Neuronal stem cell (in vitro differentiated cells): ENCODE measurements at regions not wholly inside any gene's neighbourhood (a gene's known extent, or its start where the extent isn't known, plus 50 kb on each side); places are given as distances from the start of the nearest gene placed in this dataset.

Source experiments
- DNase-seq: peaks from one replicate; pipeline ENCODE4 v3.0.0-alpha.2; 2013; ENCODE audit warnings: low spot score
- H2AFZ ChIP-seq: one replicate; pipeline ENCODE4 v1.6.1; 2013; ENCODE audit warnings: mild to moderate bottlenecking, low read length, inconsistent platforms
- H2AK5ac ChIP-seq: 2 replicates; pipeline ENCODE4 v1.6.1; 2013; ENCODE audit warnings: low read depth, mild to moderate bottlenecking, inconsistent platforms, low read length, moderate library complexity, mixed read lengths
- H2BK120ac ChIP-seq: 2 replicates; pipeline ENCODE4 v1.6.1; 2013; ENCODE audit warnings: low read depth, mild to moderate bottlenecking, inconsistent platforms, low read length, moderate library complexity, mixed read lengths
- H2BK12ac ChIP-seq: one replicate; pipeline ENCODE4 v1.6.1; 2013; ENCODE audit warnings: low read length, inconsistent platforms
- H2BK15ac ChIP-seq: 2 replicates; pipeline ENCODE4 v1.6.1; 2013; ENCODE audit warnings: mild to moderate bottlenecking, low read length, inconsistent platforms, mixed read lengths
- H2BK5ac ChIP-seq: one replicate; pipeline ENCODE4 v1.6.1; 2013; ENCODE audit warnings: inconsistent platforms, mild to moderate bottlenecking, low read length, moderate library complexity
- H3K14ac ChIP-seq: one replicate; pipeline ENCODE4 v1.6.1; 2013; ENCODE audit warnings: low read length, inconsistent platforms
- H3K18ac ChIP-seq: 2 replicates; pipeline ENCODE4 v1.6.1; 2013; ENCODE audit warnings: low read length, inconsistent platforms
- H3K23ac ChIP-seq: 2 replicates; pipeline ENCODE4 v1.6.1; 2013; ENCODE audit warnings: low read depth, mild to moderate bottlenecking, mixed read lengths, low read length, inconsistent platforms; ENCODE audit not compliant: poor library complexity
- H3K27ac ChIP-seq: replicated peaks from 3 replicates; pipeline ENCODE4 v1.5.1; 2013; ENCODE audit warnings: low read length, inconsistent platforms
- H3K27me3 ChIP-seq, 3 experiments: 2 replicates each; pipeline ENCODE4 v1.6.1; 2013; ENCODE audit warnings: low read length in 3 of 3, mild to moderate bottlenecking in 2 of 3, inconsistent platforms in 1 of 3, low read depth in 1 of 3, mixed read lengths in 1 of 3, moderate library complexity in 1 of 3; ENCODE audit not compliant: control insufficient read depth in 3 of 3, insufficient read depth in 3 of 3
- H3K36me3 ChIP-seq, 2 donors: replicated peaks in 1 of 2; 2 replicates each; pipeline ENCODE4 v1.6.1; 2013; ENCODE audit warnings: low read length in 2 of 2; ENCODE audit not compliant: control insufficient read depth in 2 of 2, insufficient read depth in 2 of 2
- H3K4ac ChIP-seq: 2 replicates; pipeline ENCODE4 v1.6.1; 2013; ENCODE audit warnings: inconsistent platforms, mild to moderate bottlenecking, low read length, moderate library complexity
- H3K4me1 ChIP-seq, 2 donors: 1 replicate in 1 of 2; 2 replicates in 1 of 2; pipeline ENCODE4 v1.6.1; 2013; ENCODE audit warnings: low read length in 2 of 2, low read depth in 1 of 2; ENCODE audit not compliant: control insufficient read depth in 2 of 2, insufficient read depth in 1 of 2
- H3K4me2 ChIP-seq: one replicate; pipeline ENCODE4 v1.6.1; 2013; ENCODE audit warnings: mild to moderate bottlenecking, low read length, inconsistent platforms; ENCODE audit not compliant: insufficient read depth, poor library complexity, severe bottlenecking
- H3K4me3 ChIP-seq, 2 donors: 2 replicates each; pipeline ENCODE4 v1.5.1; 2013; ENCODE audit warnings: low read length in 2 of 2, mild to moderate bottlenecking in 2 of 2, inconsistent platforms in 1 of 2, moderate library complexity in 1 of 2
- H3K79me1 ChIP-seq: one replicate; pipeline ENCODE4 v1.6.1; 2013; ENCODE audit warnings: low read depth, mild to moderate bottlenecking, inconsistent platforms, low read length, moderate library complexity
- H3K9ac ChIP-seq: one replicate; pipeline ENCODE4 v1.6.1; 2013; ENCODE audit warnings: mild to moderate bottlenecking, low read depth, low read length, inconsistent platforms; ENCODE audit not compliant: poor library complexity
- H3K9me3 ChIP-seq, 2 donors: replicated peaks in 1 of 2; 2 replicates each; pipeline versions ENCODE3 to v1.6.1; 2013; ENCODE audit warnings: low read length in 2 of 2, mild to moderate bottlenecking in 2 of 2, inconsistent platforms in 1 of 2, low read depth in 1 of 2, mixed read lengths in 1 of 2, moderate library complexity in 1 of 2; ENCODE audit not compliant: control insufficient read depth in 2 of 2, insufficient read depth in 1 of 2
- H4K8ac ChIP-seq: one replicate; pipeline ENCODE4 v1.6.1; 2013; ENCODE audit warnings: low read depth, mild to moderate bottlenecking, inconsistent platforms, low read length, moderate library complexity
- H4K91ac ChIP-seq: one replicate; pipeline ENCODE4 v1.6.1; 2013; ENCODE audit warnings: low read length, low read depth, mild to moderate bottlenecking, inconsistent platforms; ENCODE audit not compliant: poor library complexity
- WGBS, 2 donors: extraction: QIAGEN DNeasy Blood & Tissue Kit; methylation state at CpG; one replicate each; pipeline ENCODE4 v1.1.7; 2013; ENCODE audit warnings: missing lambda C conversion rate in 2 of 2, mixed read lengths in 1 of 2; ENCODE audit not compliant: insufficient read length in 2 of 2, insufficient replicate concordance in 1 of 2; ENCODE audit errors: extremely low coverage in 2 of 2; 5-methylcytosine and 5-hydroxymethylcytosine counted together

GRCh38 chr4:53713767-53714166, 122.5 kb upstream of the LNX1 start:
- H3K14ac ChIP-seq, result no peak overlapping the region

DNA sequence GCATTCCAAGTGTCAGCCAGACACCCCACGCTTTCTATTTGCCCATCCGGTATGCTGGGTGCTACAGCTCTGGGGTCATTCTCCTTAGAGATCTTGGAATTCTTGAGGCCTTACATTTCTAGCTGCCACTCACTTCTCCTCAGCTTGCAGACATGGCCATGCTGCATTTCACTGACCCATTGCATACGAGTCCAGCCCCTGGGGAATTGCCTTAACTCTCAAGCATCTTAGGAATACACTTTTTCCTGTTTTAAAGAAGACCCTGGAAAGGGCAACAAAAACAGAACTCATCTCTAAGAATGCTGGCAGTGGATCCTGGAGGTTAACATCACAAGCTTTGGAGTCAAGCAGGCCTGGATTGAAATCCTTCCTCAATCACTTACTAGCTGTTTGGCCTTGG, 122.0 kb upstream of the LNX1 start:
- no peak overlapping the region for H3K4ac ChIP-seq
- no CpG with 5 or more reads among the region's 3 CpGs for WGBS, 2 donors

More at GRCh38 chr4:53713767-53714166, 122.5 kb upstream of the LNX1 start:
- no peaks in the 10 kb centered on the region for H3K27me3 ChIP-seq
- H4K8ac ChIP-seq, result no peak overlapping the region
- no peak overlapping the region for H3K9ac ChIP-seq
- no peaks in the 10 kb centered on the region for H3K36me3 ChIP-seq
- no peaks in the 10 kb centered on the region for H3K9me3 ChIP-seq
- no peak overlapping the region for H3K4me2 ChIP-seq
- H3K18ac ChIP-seq, result no peak overlapping the region
- H2BK12ac ChIP-seq, result no peak overlapping the region
- no peak overlapping the region for H2BK5ac ChIP-seq
- H3K79me1 ChIP-seq, result no peaks in the 10 kb centered on the region
- no peak overlapping the region for H3K4me3 ChIP-seq
- no peak overlapping the region for H2AFZ ChIP-seq
- no peak overlapping the region for H3K27ac ChIP-seq
- H3K4ac ChIP-seq, result no peak overlapping the region
- H3K4me1 ChIP-seq, result peaks cover 0 to 1% of the 10 kb centered on the region in 2 donors
- H4K91ac ChIP-seq, result no peak overlapping the region
- H3K23ac ChIP-seq, result no peak overlapping the region
- H2AK5ac ChIP-seq, result no peak overlapping the region
- DNase-seq, result no peak
- H2BK120ac ChIP-seq, result no peak overlapping the region
- H2BK15ac ChIP-seq, result no peak overlapping the region

DNA sequence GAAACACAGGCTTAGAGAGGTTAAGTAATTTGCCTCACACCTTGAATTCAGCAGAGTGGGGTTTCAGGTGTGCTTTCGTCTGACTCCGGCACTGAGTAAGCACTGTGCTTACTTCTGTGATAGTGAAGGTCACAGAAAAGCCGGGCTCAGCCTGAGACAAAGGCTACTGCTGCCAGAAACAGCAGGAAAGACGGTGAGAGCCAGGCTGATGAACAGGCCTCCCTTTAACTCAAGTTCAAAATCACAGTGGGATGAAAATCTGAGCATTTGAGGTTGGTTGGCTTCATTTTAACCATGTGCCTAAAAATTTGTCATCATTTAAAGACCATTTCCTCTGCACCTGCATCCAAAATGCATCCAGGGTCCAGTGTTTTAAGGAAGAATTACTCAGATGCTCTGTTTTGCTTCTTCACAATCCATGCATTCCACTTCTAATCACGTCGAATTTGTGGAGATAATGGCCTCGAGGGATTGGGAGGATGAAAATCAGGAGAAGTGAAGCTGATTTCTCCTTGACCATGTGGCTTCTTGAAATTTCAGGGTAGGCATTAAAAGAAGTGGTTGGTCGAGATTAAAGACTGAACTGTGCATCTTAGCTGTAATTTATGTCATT, 121.2 kb upstream of the LNX1 start:
- Histone ChIP-seq H3K27me3 (no peaks in the 10 kb centered on the region), H4K8ac (no peak overlapping the region), H3K14ac (no peak overlapping the region), H4K91ac (no peak overlapping the region), H2BK120ac (no peak overlapping the region), H2BK15ac (no peak overlapping the region), H2BK12ac (no peak overlapping the region), H3K9ac (no peak overlapping the region), H2AFZ (no peak overlapping the region), H3K4ac (no peak overlapping the region), H2BK5ac (no peak overlapping the region), H3K4me3 (no peak overlapping the region), H3K79me1 (no peaks in the 10 kb centered on the region), H3K23ac (no peak overlapping the region), H3K4me1 (peaks cover 0 to 1% of the 10 kb centered on the region in 2 donors), H3K27ac (no peak overlapping the region), H2AK5ac (no peak overlapping the region), H3K36me3 (no peaks in the 10 kb centered on the region), H3K18ac (no peak overlapping the region), H3K4me2 (no peak overlapping the region), H3K9me3 (peaks cover 0 to 2% of the 10 kb centered on the region in 2 donors)
- no CpG with 5 or more reads among the region's 8 CpGs for WGBS, 2 donors
- DNase-seq, result no peak

More for the DNA sequence above, 122.0 kb upstream of the LNX1 start:
- Histone ChIP-seq H2BK12ac (no peak overlapping the region), H3K27me3 (no peaks in the 10 kb centered on the region), H3K23ac (no peak overlapping the region), H4K91ac (no peak overlapping the region), H2BK5ac (no peak overlapping the region), H3K9ac (no peak overlapping the region), H3K9me3 (no peaks in the 10 kb centered on the region), H3K4me3 (no peak overlapping the region), H3K14ac (no peak overlapping the region), H3K79me1 (no peaks in the 10 kb centered on the region), H3K36me3 (no peaks in the 10 kb centered on the region), H2AFZ (no peak overlapping the region), H3K4me2 (no peak overlapping the region), H3K4me1 (peaks cover 0 to 1% of the 10 kb centered on the region in 2 donors), H3K27ac (no peak overlapping the region), H3K18ac (no peak overlapping the region), H2BK15ac (no peak overlapping the region), H2AK5ac (no peak overlapping the region), H2BK120ac (no peak overlapping the region), H4K8ac (no peak overlapping the region)
- DNase-seq, result no peak

GRCh38 chr4:53711926-53712325, 120.6 kb upstream of the LNX1 start:
- no peaks in the 10 kb centered on the region for H3K36me3 ChIP-seq
- no peak overlapping the region for H2BK12ac ChIP-seq
- no peak overlapping the region for H3K14ac ChIP-seq
- peaks cover 0 to 2% of the 10 kb centered on the region in 2 donors for H3K9me3 ChIP-seq
- DNase-seq, result no peak
- no peak overlapping the region for H2AK5ac ChIP-seq
- no peak overlapping the region for H3K18ac ChIP-seq
- no peak overlapping the region for H3K23ac ChIP-seq
- no peak overlapping the region for H2AFZ ChIP-seq
- H4K8ac ChIP-seq, result no peak overlapping the region
- no peak overlapping the region for H3K4me3 ChIP-seq
- no CpG with 5 or more reads among the region's 2 CpGs for WGBS, 2 donors
- H3K9ac ChIP-seq, result no peak overlapping the region
- H4K91ac ChIP-seq, result no peak overlapping the region
- no peak overlapping the region for H2BK120ac ChIP-seq
- H3K27ac ChIP-seq, result no peak overlapping the region
- no peaks in the 10 kb centered on the region for H3K27me3 ChIP-seq
- H3K4me2 ChIP-seq, result no peak overlapping the region
- H2BK15ac ChIP-seq, result no peak overlapping the region
- no peak overlapping the region for H3K4ac ChIP-seq
- H2BK5ac ChIP-seq, result no peak overlapping the region
- H3K79me1 ChIP-seq, result no peaks in the 10 kb centered on the region
- H3K4me1 ChIP-seq, result peaks cover 0 to 1% of the 10 kb centered on the region in 2 donors
